DMS53 treated with DMSO at 0.1 percent for 48 hours (cell line): ENCODE measurements at regions not wholly inside any gene's neighbourhood (a gene's known extent, or its start where the extent isn't known, plus 50 kb on each side); places are given as distances from the start of the nearest gene placed in this dataset.

ENCODE experiments used
- DNase-seq: peaks from one replicate; lab custom pipeline; 2025; ENCODE audit not compliant: unreplicated experiment; lab: John Stamatoyannopoulos, UW

- DNase-seq, result no peak
Observed at GRCh38 chr6:77181749-77182148, 281.5 kb downstream of the HTR1B start.

GRCh38 chr6:77180326-77180725 is 283.0 kb downstream of the HTR1B start:
- DNase-seq, result no peak

GRCh38 chr6:77178821-77179220 is 284.5 kb downstream of the HTR1B start:
- DNase-seq, result no peak

GRCh38 chr6:77177470-77177869 is 285.8 kb downstream of the HTR1B start:
- no peak for DNase-seq

- DNase-seq, result no peak
Observed at GRCh38 chr6:77173472-77174074, 289.7 kb downstream of the HTR1B start.

GRCh38 chr6:77172578-77172977 is 290.7 kb downstream of the HTR1B start:
- no peak for DNase-seq

- DNase-seq, result no peak
Observed at GRCh38 chr6:77159730-77160129, 303.6 kb downstream of the HTR1B start.

GRCh38 chr6:77151241-77151640 is 312.1 kb downstream of the HTR1B start:
- DNase-seq, result no peak

GRCh38 chr6:77150736-77151135 is 312.6 kb downstream of the HTR1B start:
- no peak for DNase-seq

- DNase-seq, result no peak
Observed at GRCh38 chr6:77145244-77145643, 318.0 kb downstream of the HTR1B start.

- DNase-seq, result no peak
Observed at GRCh38 chr6:77143659-77144447, 319.4 kb downstream of the HTR1B start.

- DNase-seq, result no peak
Observed at GRCh38 chr6:77136086-77136485, 327.2 kb downstream of the HTR1B start.

- no peak for DNase-seq
Observed at GRCh38 chr6:77133031-77133430, 330.3 kb downstream of the HTR1B start.

- DNase-seq, result no peak
Observed at GRCh38 chr6:77131426-77131825, 331.9 kb downstream of the HTR1B start.

GRCh38 chr6:77124604-77125003 is 338.7 kb downstream of the HTR1B start:
- peak; percentile 1 for DNase-seq

- no peak for DNase-seq
Observed at GRCh38 chr6:77123527-77123926, 339.8 kb downstream of the HTR1B start.

- no peak for DNase-seq
Observed at GRCh38 chr6:77106992-77107391, 356.3 kb downstream of the HTR1B start.

- no peak for DNase-seq
Observed at GRCh38 chr6:77105091-77105490, 358.2 kb downstream of the HTR1B start.

GRCh38 chr6:77097940-77098339 is 365.4 kb downstream of the HTR1B start:
- no peak for DNase-seq

- DNase-seq, result no peak
Observed at GRCh38 chr6:77095936-77096627, 367.2 kb downstream of the HTR1B start.

GRCh38 chr6:77094821-77095220 is 368.5 kb downstream of the HTR1B start:
- DNase-seq, result no peak

- DNase-seq, result no peak
Observed at GRCh38 chr6:77092971-77093370, 370.3 kb downstream of the HTR1B start.
